Vagina (tissue), 2 donors: ENCODE measurements at regions not wholly inside any gene's neighbourhood (a gene's known extent, or its start where the extent isn't known, plus 50 kb on each side); places are given as distances from the start of the nearest gene placed in this dataset.

Experiments
- POLR2A ChIP-seq, 2 donors: fragments of 450-650 bp; IDR thresholded peaks; one replicate each; pipeline ENCODE4 v1.6.1; 2017; ENCODE audit warnings: antibody characterized with exemption in 2 of 2, mild to moderate bottlenecking in 2 of 2, moderate library complexity in 2 of 2
- TF ChIP-seq, protein P1 (sequence below), 3 experiments: fragments of 450-650 bp in 2 of 3; fragments of 200-600 bp in 1 of 3; sonication (generic) in 1 of 3; IDR thresholded peaks; one replicate each; pipeline ENCODE4 v1.5.1; 2017 to 2019; ENCODE audit warnings: antibody characterized with exemption in 3 of 3, mild to moderate bottlenecking in 2 of 3, moderate library complexity in 2 of 3

DNA sequence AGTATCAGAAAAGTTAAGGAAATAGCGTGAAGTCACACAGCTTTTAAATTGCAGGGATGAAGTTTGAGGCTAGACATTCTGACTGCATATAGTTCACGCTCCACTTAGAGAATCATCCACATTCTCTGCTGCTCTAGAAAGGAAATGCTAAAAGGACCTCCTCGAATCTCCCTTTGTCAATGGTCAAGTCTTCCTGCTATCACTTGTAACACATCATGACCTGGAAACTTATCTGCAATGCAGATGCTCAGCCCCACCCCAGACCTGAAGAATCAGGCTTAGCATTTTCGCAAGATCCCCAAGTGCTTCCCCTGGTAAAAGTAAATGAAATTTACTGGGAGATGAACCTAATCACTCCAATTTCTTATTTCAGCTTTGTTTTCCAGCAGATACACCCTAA lies 372.1 kb downstream of the LIG4 start:
- no peak for TF ChIP-seq POLR2A (IDR thresholded peaks at IDR 0.05)
- TF ChIP-seq, protein P1, sequence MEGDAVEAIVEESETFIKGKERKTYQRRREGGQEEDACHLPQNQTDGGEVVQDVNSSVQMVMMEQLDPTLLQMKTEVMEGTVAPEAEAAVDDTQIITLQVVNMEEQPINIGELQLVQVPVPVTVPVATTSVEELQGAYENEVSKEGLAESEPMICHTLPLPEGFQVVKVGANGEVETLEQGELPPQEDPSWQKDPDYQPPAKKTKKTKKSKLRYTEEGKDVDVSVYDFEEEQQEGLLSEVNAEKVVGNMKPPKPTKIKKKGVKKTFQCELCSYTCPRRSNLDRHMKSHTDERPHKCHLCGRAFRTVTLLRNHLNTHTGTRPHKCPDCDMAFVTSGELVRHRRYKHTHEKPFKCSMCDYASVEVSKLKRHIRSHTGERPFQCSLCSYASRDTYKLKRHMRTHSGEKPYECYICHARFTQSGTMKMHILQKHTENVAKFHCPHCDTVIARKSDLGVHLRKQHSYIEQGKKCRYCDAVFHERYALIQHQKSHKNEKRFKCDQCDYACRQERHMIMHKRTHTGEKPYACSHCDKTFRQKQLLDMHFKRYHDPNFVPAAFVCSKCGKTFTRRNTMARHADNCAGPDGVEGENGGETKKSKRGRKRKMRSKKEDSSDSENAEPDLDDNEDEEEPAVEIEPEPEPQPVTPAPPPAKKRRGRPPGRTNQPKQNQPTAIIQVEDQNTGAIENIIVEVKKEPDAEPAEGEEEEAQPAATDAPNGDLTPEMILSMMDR (IDR thresholded peaks at IDR 0.05), result no peak
